DND-41 (cell line): ENCODE measurements at regions not wholly inside any gene's neighbourhood (a gene's known extent, or its start where the extent isn't known, plus 50 kb on each side); places are given as distances from the start of the nearest gene placed in this dataset.

Experiments
- ATAC-seq: fragments of 200-7000 bp; cut with Tn5 transposase; 3 replicates; pipeline ENCODE4 v1.9.1; 2021; ENCODE audit warnings: low read depth; ENCODE audit not compliant: insufficient read depth
- DNase-seq: peaks from one replicate; pipeline ENCODE4 v3.0.0-alpha.2; 2020
- H2AFZ ChIP-seq: 2 replicates; pipeline ENCODE4 v1.6.0; 2012; ENCODE audit warnings: low read depth, low read length
- H3K27ac ChIP-seq: 2 replicates; pipeline ENCODE4 v1.5.1; 2012; ENCODE audit warnings: low read length, inconsistent platforms
- H3K27me3 ChIP-seq: fragments of 200-600 bp; sonication (generic); 2 replicates; pipeline ENCODE4 v1.6.0; 2012; ENCODE audit warnings: low read length, mild to moderate bottlenecking, inconsistent platforms; ENCODE audit not compliant: insufficient read depth, poor library complexity
- H3K36me3 ChIP-seq: 2 replicates; pipeline ENCODE4 v1.5.1; 2012; ENCODE audit warnings: low read length, inconsistent platforms; ENCODE audit not compliant: insufficient read depth
- H3K4me1 ChIP-seq: 2 replicates; pipeline ENCODE4 v1.5.1; 2012; ENCODE audit warnings: mild to moderate bottlenecking, low read length; ENCODE audit not compliant: insufficient read depth
- H3K4me2 ChIP-seq: 2 replicates; pipeline ENCODE4 v1.6.0; 2012; ENCODE audit warnings: mild to moderate bottlenecking, moderate library complexity, low read length, inconsistent platforms; ENCODE audit not compliant: insufficient read depth
- H3K4me3 ChIP-seq, 2 experiments: fragments of 200-600 bp in 1 of 2; shearing (Covaris generic) in 1 of 2; 2 replicates each; pipeline ENCODE4 v1.5.1; 2012 to 2016; ENCODE audit warnings: inconsistent platforms in 2 of 2, low read length in 2 of 2, mild to moderate bottlenecking in 2 of 2, low read depth in 1 of 2, moderate library complexity in 1 of 2
- H3K79me2 ChIP-seq: 2 replicates; pipeline ENCODE4 v1.6.0; 2012; ENCODE audit warnings: low read length, inconsistent platforms; ENCODE audit not compliant: insufficient read depth
- H3K9ac ChIP-seq: 2 replicates; pipeline ENCODE4 v1.6.0; 2012; ENCODE audit warnings: low read depth, mild to moderate bottlenecking, inconsistent platforms, low read length, moderate library complexity
- H3K9me3 ChIP-seq: 2 replicates; pipeline ENCODE4 v1.5.1; 2012; ENCODE audit warnings: low read length, moderate library complexity, mild to moderate bottlenecking, inconsistent platforms; ENCODE audit not compliant: insufficient read depth, severe bottlenecking
- H4K20me1 ChIP-seq: 2 replicates; pipeline ENCODE4 v1.6.0; 2012; ENCODE audit warnings: low read length; ENCODE audit not compliant: insufficient read depth
- EZH2 ChIP-seq: IDR thresholded peaks from 3 replicates; pipeline ENCODE4 v1.6.1; 2012; ENCODE audit warnings: borderline replicate concordance, low read depth, mild to moderate bottlenecking, moderate library complexity, low read length, inconsistent platforms; ENCODE audit not compliant: severe bottlenecking
- TF ChIP-seq, protein P1 (sequence below): IDR thresholded peaks from 2 replicates; pipeline ENCODE4 v1.5.1; 2012; ENCODE audit warnings: borderline replicate concordance, low read length, moderate library complexity, mild to moderate bottlenecking; ENCODE audit not compliant: poor library complexity, severe bottlenecking; ENCODE audit errors: extremely low read depth

DNA sequence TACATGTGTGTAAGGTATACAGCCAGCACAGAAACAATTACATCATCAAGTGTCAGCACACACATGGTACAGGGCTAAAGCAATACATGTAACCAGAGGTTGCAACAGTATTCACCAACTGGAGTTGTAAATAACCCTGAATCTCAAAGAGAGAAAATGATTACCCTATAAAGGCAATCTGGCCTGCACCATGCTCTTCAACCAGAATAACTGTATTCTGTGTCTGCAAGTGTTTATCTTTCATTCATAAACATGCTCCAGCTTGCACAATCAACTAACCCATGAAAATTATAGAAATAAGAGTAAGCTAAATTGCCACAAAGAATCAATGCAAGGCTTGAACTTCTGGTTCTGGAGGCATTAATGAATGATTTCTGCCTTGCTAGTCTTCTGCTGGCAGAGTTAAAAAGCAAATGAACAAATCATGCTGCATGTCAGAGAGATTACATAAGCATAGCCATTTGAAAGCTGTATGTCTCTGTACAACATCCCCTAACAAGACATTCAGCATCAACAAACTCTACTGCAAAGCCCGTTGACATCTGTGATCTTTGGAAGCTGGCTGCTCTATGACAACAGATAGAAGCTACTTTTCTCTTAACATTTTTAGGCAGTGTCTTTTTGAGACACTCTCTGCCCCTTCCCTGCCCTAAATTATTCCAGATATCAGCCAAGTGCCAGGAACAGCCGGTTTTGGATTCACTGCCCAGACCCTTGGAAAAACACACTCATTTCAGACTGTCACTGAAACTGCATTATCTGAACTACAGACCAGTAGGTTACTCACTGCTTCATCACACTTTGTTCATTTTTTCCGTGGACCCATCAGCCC lies 871.0 kb downstream of the OTOL1 start:
- no peak overlapping the region for H2AFZ ChIP-seq
- H3K36me3 ChIP-seq: no peaks in the 10 kb centered on the region
- H3K27ac ChIP-seq: no peak overlapping the region
- H3K9ac ChIP-seq: no peak overlapping the region
- no peaks in the 10 kb centered on the region for H4K20me1 ChIP-seq
- no peak overlapping the region for H3K4me3 ChIP-seq
- no peak overlapping the region for H3K4me2 ChIP-seq
- TF ChIP-seq, protein P1, sequence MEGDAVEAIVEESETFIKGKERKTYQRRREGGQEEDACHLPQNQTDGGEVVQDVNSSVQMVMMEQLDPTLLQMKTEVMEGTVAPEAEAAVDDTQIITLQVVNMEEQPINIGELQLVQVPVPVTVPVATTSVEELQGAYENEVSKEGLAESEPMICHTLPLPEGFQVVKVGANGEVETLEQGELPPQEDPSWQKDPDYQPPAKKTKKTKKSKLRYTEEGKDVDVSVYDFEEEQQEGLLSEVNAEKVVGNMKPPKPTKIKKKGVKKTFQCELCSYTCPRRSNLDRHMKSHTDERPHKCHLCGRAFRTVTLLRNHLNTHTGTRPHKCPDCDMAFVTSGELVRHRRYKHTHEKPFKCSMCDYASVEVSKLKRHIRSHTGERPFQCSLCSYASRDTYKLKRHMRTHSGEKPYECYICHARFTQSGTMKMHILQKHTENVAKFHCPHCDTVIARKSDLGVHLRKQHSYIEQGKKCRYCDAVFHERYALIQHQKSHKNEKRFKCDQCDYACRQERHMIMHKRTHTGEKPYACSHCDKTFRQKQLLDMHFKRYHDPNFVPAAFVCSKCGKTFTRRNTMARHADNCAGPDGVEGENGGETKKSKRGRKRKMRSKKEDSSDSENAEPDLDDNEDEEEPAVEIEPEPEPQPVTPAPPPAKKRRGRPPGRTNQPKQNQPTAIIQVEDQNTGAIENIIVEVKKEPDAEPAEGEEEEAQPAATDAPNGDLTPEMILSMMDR: no peak
- TF ChIP-seq EZH2: no peak
- no peaks in the 10 kb centered on the region for H3K9me3 ChIP-seq
- DNase-seq (no peak), ATAC-seq (no peak)
- no peaks in the 10 kb centered on the region for H3K27me3 ChIP-seq
- H3K79me2 ChIP-seq: no peaks in the 10 kb centered on the region
- peaks cover 33% of the 10 kb centered on the region for H3K4me1 ChIP-seq

DNA sequence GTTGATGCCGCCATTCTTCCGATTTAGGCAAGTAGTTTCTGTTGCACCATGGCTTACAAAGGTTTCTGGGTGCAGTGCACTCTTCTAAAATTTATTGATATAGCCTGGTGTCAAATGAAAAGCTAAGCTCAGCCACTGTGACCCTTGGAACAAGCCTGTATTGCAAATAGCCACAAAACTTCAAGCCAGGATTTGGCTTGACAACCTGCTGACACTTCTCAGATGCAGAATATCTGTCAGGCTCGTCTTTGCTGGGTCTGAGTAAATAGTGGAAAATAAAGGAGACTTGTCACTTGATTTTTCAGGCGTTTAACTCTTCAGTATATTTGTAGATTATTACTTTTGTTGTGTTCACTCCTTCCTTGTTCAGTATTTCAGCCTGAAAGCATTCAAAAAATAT lies 871.8 kb downstream of the OTOL1 start:
- TF ChIP-seq, protein P1: no peak
- TF ChIP-seq EZH2: no peak
- H3K9me3 ChIP-seq: no peaks in the 10 kb centered on the region
- no peak overlapping the region for H2AFZ ChIP-seq
- no peak overlapping the region for H3K4me3 ChIP-seq
- H3K4me2 ChIP-seq: no peak overlapping the region
- no peaks in the 10 kb centered on the region for H3K36me3 ChIP-seq
- no peaks in the 10 kb centered on the region for H4K20me1 ChIP-seq
- H3K4me1 ChIP-seq: peaks cover 33% of the 10 kb centered on the region
- ATAC-seq: no peak
- H3K9ac ChIP-seq: no peak overlapping the region
- no peaks in the 10 kb centered on the region for H3K79me2 ChIP-seq
- H3K27ac ChIP-seq: no peak overlapping the region
- H3K27me3 ChIP-seq: no peaks in the 10 kb centered on the region
- DNase-seq: no peak

DNA sequence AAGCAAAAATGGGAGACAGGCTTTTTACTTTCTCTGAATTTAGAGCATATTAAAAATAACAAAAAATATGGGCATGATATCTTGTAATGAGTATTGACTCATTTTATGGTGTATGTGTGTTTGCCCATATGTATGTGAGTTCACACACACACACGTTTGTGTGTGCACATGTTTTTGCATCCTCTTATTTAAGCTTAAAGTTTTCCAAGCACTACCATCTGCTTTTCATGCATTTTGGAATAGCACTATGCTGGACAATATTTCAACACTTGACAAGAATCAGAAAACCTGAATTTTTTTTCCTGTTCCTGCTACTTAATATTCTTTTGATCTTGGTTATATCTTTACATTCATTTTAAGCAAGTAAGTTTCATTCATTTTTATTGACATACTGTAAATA lies 872.7 kb downstream of the OTOL1 start:
- H4K20me1 ChIP-seq: no peaks in the 10 kb centered on the region
- no peaks in the 10 kb centered on the region for H3K79me2 ChIP-seq
- no peak overlapping the region for H3K4me3 ChIP-seq
- peaks cover 4% of the 10 kb centered on the region for H3K9me3 ChIP-seq
- H2AFZ ChIP-seq: no peak overlapping the region
- TF ChIP-seq EZH2: no peak
- TF ChIP-seq, protein P1: no peak
- no peaks in the 10 kb centered on the region for H3K36me3 ChIP-seq
- H3K27me3 ChIP-seq: no peaks in the 10 kb centered on the region
- no peak for DNase-seq
- ATAC-seq: no peak
- no peak overlapping the region for H3K4me2 ChIP-seq
- no peak overlapping the region; the same call in 1 of the 2 replicates for H3K27ac ChIP-seq
- peaks cover 33% of the 10 kb centered on the region for H3K4me1 ChIP-seq
- H3K9ac ChIP-seq: no peak overlapping the region
